ENCODE measurements at regions not wholly inside any gene's neighbourhood (a gene's known extent, or its start where the extent isn't known, plus 50 kb on each side); places are given as distances from the start of the nearest gene placed in this dataset.

- POLR2A ChIA-PET: no interaction called here
- DNase-seq (no peak), ATAC-seq (no peak)
- H3K4me1 Mint-ChIP-seq: peaks cover 0 to 5% (median 0%) of the 10 kb centered on the region in 4 donors
- H3K27me3 Mint-ChIP-seq: peaks cover 0 to 6% (median 0%) of the 10 kb centered on the region in 5 donors
- H3K36me3 Mint-ChIP-seq: no peaks in the 10 kb centered on the region
- H3K9me3 Mint-ChIP-seq: no peaks in the 10 kb centered on the region
- no peak overlapping the region for H3K4me3 Mint-ChIP-seq
- peak overlapping the region in 2 of 10 donors; percentile 29 to 52 for H3K27ac Mint-ChIP-seq
Measured at GRCh38 chr9:134230092-134230941, 66.0 kb upstream of the RNU6ATAC start.

DNA sequence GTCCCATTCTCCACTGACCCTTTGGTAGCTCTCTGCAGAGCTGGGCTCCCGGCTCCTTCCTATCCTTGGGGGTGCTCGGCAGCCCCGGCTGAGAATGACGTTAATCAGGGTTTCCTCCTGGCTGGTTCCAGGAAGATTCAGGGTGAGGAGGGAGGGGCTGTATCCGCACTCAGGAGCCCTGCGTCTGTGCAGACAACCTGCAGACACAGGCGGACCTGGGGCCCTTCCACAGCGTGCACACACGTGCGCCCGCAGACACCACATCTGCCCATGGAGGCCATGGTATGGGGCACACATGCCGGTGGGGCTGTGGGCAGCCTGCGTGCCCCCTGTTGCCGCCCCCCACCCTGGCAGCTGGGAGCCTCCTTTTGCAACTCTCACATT lies 66.6 kb upstream of the RNU6ATAC start:
- peaks cover 0 to 6% (median 0%) of the 10 kb centered on the region in 5 donors for H3K27me3 Mint-ChIP-seq

DNA sequence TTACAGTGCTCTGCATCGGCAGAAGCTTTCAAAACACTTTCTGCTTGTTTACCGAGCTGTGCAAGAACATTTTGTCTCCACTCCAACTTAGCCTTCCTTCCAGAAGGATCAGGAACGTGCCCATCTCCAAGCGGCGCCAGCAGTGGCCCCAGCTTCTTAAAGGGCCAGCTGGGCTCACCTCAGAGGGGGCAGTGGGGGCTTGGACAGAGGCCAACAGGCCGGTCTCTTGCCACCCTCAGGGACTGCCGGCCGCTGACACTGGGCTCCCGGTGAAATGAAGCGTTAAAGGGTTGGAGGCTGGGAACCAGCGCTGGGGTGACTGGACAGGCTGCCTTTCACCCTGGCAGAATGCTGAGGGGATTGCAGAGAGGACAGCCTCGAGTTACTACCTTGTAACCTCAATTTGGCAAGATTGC lies 67.0 kb upstream of the RNU6ATAC start:
- ATAC-seq: no peak
- H3K27ac Mint-ChIP-seq: no peak overlapping the region
- peaks cover 0 to 3% (median 0%) of the 10 kb centered on the region in 4 donors for H3K4me1 Mint-ChIP-seq
- DNase-seq: no peak
- H3K27me3 Mint-ChIP-seq: peaks cover 0 to 6% (median 0%) of the 10 kb centered on the region in 5 donors
- H3K4me3 Mint-ChIP-seq: no peak overlapping the region
- POLR2A ChIA-PET: no interaction called here
- no peaks in the 10 kb centered on the region for H3K36me3 Mint-ChIP-seq
- no peaks in the 10 kb centered on the region for H3K9me3 Mint-ChIP-seq

More for the DNA sequence above, 66.6 kb upstream of the RNU6ATAC start:
- POLR2A ChIA-PET: no interaction called here
- H3K27ac Mint-ChIP-seq: no peak overlapping the region
- DNase-seq (no peak), ATAC-seq (no peak)
- peaks cover 0 to 3% (median 0%) of the 10 kb centered on the region in 4 donors for H3K4me1 Mint-ChIP-seq
- no peak overlapping the region for H3K4me3 Mint-ChIP-seq
- no peaks in the 10 kb centered on the region for H3K9me3 Mint-ChIP-seq
- H3K36me3 Mint-ChIP-seq: no peaks in the 10 kb centered on the region

- POLR2A ChIA-PET: no interaction called here
- no peak for ATAC-seq
- Mint-ChIP-seq H3K27ac (no peak overlapping the region), H3K36me3 (no peaks in the 10 kb centered on the region), H3K4me3 (no peak overlapping the region), H3K27me3 (peaks cover 0 to 6% (median 0%) of the 10 kb centered on the region in 5 donors), H3K4me1 (peaks cover 0 to 3% (median 0%) of the 10 kb centered on the region in 4 donors), H3K9me3 (no peaks in the 10 kb centered on the region)
- no peak for DNase-seq
Measured at GRCh38 chr9:134231767-134232166, 67.4 kb upstream of the RNU6ATAC start.

- no peaks in the 10 kb centered on the region for H3K9me3 Mint-ChIP-seq
- ATAC-seq (no peak), DNase-seq (no peak)
- POLR2A ChIA-PET: no interaction called here
- H3K27me3 Mint-ChIP-seq: peaks cover 0 to 4% (median 2%) of the 10 kb centered on the region in 5 donors
- H3K4me1 Mint-ChIP-seq: peaks cover 0 to 3% (median 0%) of the 10 kb centered on the region in 4 donors
- peak overlapping the region in 1 of 10 donors; percentile 83 for H3K27ac Mint-ChIP-seq
- no peaks in the 10 kb centered on the region for H3K36me3 Mint-ChIP-seq
- H3K4me3 Mint-ChIP-seq: no peak overlapping the region
Measured at GRCh38 chr9:134233022-134233421, 68.7 kb upstream of the RNU6ATAC start.

DNA sequence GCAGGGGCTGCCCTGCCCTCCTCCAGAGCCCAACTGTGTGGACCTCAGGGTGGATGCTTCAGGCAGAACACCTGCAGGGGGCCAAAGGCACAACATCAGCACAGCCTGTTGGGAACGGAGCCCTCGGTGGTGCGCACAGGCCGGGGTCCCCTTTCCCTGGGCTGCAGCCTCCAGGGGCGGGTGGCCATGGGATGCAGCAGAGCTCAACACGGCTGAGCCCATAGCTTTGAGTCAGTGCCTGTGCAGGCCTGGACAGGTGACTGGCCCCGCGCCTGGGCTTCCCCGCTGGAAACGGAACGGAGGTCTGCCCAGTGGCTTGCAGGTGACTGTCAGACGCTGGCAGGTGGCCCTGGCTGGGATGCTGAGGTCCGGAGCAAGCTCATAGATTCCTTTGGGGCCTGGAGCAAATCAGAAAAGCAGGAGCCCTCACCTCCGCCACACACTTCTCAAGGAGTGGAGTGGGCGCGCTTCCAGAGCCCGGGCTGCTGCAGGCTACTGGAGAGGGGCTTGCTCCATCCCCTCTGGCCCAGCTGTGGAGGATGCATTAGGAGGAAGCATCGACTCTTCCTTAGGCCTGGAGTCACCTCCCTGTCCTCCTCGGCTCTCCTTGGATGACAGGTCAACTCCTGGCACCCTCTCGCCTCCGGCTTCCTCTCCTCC lies 69.8 kb upstream of the RNU6ATAC start:
- H3K4me1 Mint-ChIP-seq: no peaks in the 10 kb centered on the region
- no peak for ATAC-seq
- H3K27ac Mint-ChIP-seq: no peak overlapping the region
- H3K27me3 Mint-ChIP-seq: peaks cover 0 to 9% (median 4%) of the 10 kb centered on the region in 5 donors
- DNase-seq: no peak
- H3K9me3 Mint-ChIP-seq: no peaks in the 10 kb centered on the region
- H3K36me3 Mint-ChIP-seq: no peaks in the 10 kb centered on the region
- POLR2A ChIA-PET: no interaction called here
- no peak overlapping the region for H3K4me3 Mint-ChIP-seq

DNA sequence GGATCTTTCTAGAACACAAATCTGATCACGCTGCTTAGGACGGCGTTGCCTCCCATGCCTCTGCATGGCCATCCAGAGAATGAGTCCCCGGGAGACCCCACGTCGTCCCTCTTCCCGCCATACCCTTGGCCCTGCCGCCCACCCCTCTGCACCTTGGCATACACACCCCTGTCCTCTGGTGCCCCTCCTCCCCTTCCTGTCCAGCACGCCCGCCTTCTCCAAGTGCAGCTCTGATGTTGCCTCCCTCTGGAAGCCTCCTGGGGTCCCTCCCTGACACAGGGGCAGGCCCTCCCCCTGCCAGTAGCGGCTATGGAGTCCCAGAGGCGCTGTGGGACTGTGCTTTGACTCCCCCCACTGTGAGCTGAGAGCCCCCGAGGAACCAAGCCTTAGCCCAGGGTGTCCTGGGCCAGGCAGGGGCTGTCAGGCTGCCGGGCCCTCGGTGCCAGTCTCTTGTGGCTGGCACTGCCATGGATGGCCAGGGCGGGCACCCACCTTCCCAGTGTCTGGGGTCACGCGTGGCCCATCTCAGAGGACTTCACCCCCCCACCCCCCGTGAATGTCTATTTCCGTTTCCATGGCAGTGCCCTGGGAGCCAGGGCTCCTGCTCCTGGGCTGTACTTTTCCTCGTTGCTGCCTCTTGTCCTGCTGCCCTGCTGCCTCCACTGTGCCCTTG lies 70.5 kb upstream of the RNU6ATAC start:
- DNase-seq (no peak), ATAC-seq (no peak)
- POLR2A ChIA-PET: no interaction called here
- Mint-ChIP-seq H3K27me3 (peaks cover 0 to 14% (median 4%) of the 10 kb centered on the region in 5 donors), H3K9me3 (no peaks in the 10 kb centered on the region), H3K4me1 (no peaks in the 10 kb centered on the region), H3K36me3 (no peaks in the 10 kb centered on the region), H3K4me3 (no peak overlapping the region), H3K27ac (no peak overlapping the region)

GRCh38 chr9:134235366-134235765 lies 71.0 kb upstream of the RNU6ATAC start:
- ATAC-seq: no peak
- DNase-seq: no peak
- Mint-ChIP-seq H3K36me3 (no peaks in the 10 kb centered on the region), H3K4me3 (no peak overlapping the region), H3K27ac (no peak overlapping the region), H3K9me3 (no peaks in the 10 kb centered on the region), H3K27me3 (peaks cover 0 to 20% (median 4%) of the 10 kb centered on the region in 5 donors), H3K4me1 (no peaks in the 10 kb centered on the region)
- POLR2A ChIA-PET: no interaction called here

- H3K4me3 Mint-ChIP-seq: no peak overlapping the region
- ATAC-seq: no peak
- POLR2A ChIA-PET: no interaction called here
- no peaks in the 10 kb centered on the region for H3K9me3 Mint-ChIP-seq
- no peaks in the 10 kb centered on the region for H3K36me3 Mint-ChIP-seq
- no peak overlapping the region for H3K27ac Mint-ChIP-seq
- H3K4me1 Mint-ChIP-seq: no peaks in the 10 kb centered on the region
- peaks cover 0 to 20% (median 4%) of the 10 kb centered on the region in 5 donors for H3K27me3 Mint-ChIP-seq
- no peak for DNase-seq
Measured at GRCh38 chr9:134236001-134236421, 71.6 kb upstream of the RNU6ATAC start.

GRCh38 chr9:134236935-134237629 lies 72.7 kb upstream of the RNU6ATAC start:
- H3K4me1 Mint-ChIP-seq: peaks cover 0 to 3% (median 0%) of the 10 kb centered on the region in 4 donors
- ATAC-seq (no peak), DNase-seq (no peak)
- H3K4me3 Mint-ChIP-seq: no peak overlapping the region
- no peaks in the 10 kb centered on the region for H3K36me3 Mint-ChIP-seq
- peaks cover 0 to 21% (median 4%) of the 10 kb centered on the region in 5 donors for H3K27me3 Mint-ChIP-seq
- POLR2A ChIA-PET: no interaction called here
- no peak overlapping the region for H3K27ac Mint-ChIP-seq
- no peaks in the 10 kb centered on the region for H3K9me3 Mint-ChIP-seq

DNA sequence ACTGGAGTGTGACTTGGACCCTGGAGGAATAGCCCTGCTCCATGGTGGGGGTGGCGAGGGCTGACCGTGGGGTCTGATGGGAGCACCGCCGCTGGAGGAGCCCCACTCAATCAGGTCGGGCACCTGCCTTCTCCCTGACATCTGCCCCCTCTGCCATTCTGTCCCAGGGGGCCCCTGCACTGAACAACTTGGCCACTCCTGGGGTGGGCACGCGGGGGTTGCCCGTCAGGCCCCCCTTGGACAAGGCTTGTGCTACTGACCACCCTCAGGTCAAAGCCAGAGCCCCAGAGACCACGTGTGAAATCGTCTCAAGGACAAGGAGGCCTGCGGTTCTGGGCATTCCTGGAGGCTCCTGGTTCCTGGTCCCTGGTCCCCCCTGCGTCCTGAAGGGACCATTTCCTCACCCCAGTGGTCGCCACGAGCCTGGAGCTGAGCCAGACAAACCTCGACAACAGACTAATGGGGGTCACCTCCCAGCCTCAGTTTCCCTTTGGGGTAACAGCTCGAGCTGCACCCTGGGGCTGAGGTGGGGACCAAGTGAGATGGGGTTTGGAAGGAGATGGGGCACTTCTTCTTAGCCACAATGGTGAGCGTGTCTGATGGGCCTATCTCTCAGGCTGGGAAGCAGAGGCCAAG lies 73.4 kb upstream of the RNU6ATAC start:
- Mint-ChIP-seq H3K27ac (no peak overlapping the region), H3K36me3 (no peaks in the 10 kb centered on the region), H3K27me3 (peaks cover 0 to 24% (median 4%) of the 10 kb centered on the region in 5 donors), H3K4me3 (no peak overlapping the region), H3K9me3 (no peaks in the 10 kb centered on the region), H3K4me1 (peaks cover 2 to 7% (median 4%) of the 10 kb centered on the region in 4 donors)
- DNase-seq (no peak), ATAC-seq (no peak)
- POLR2A ChIA-PET: no interaction called here
